ENCODE measurements at regions not wholly inside any gene's neighbourhood (a gene's known extent, or its start where the extent isn't known, plus 50 kb on each side); places are given as distances from the start of the nearest gene placed in this dataset.

- H3K4me1 ChIP-seq (ENCODE audit: control insufficient read depth in 1 of 2, insufficient read depth in 1 of 2, low read depth in 1 of 2, low read length in 1 of 2), result no peaks in the 10 kb centered on the region
- H3K27me3 ChIP-seq, result no peaks in the 10 kb centered on the region
- no peak for TF ChIP-seq CTCF (IDR thresholded peaks at IDR 0.05)
- H3K9me3 ChIP-seq, result no peaks in the 10 kb centered on the region
- H3K27ac ChIP-seq, result no peak overlapping the region
- H3K36me3 ChIP-seq, result no peaks in the 10 kb centered on the region
- H3K4me3 ChIP-seq (ENCODE audit: low read depth in 1 of 2, low read length in 1 of 2), result no peak overlapping the region
These were observed 209.4 kb downstream of the GLI2 start for GRCh38 chr2:120945091-120945490.

GRCh38 chr2:120945832-120946499, 210.3 kb downstream of the GLI2 start:
- Histone ChIP-seq H3K36me3 (no peaks in the 10 kb centered on the region), H3K4me3 (ENCODE audit: low read depth in 1 of 2, low read length in 1 of 2) (no peak overlapping the region), H3K27me3 (no peaks in the 10 kb centered on the region), H3K9me3 (no peaks in the 10 kb centered on the region), H3K27ac (no peak overlapping the region), H3K4me1 (ENCODE audit: control insufficient read depth in 1 of 2, insufficient read depth in 1 of 2, low read depth in 1 of 2, low read length in 1 of 2) (no peaks in the 10 kb centered on the region)
- TF ChIP-seq CTCF (IDR thresholded peaks at IDR 0.05), result no peak

GRCh38 chr2:120947327-120947726, 211.7 kb downstream of the GLI2 start:
- Histone ChIP-seq H3K36me3 (no peaks in the 10 kb centered on the region), H3K4me3 (ENCODE audit: low read depth in 1 of 2, low read length in 1 of 2) (no peak overlapping the region), H3K9me3 (no peaks in the 10 kb centered on the region), H3K27ac (no peak overlapping the region), H3K27me3 (no peaks in the 10 kb centered on the region), H3K4me1 (ENCODE audit: control insufficient read depth in 1 of 2, insufficient read depth in 1 of 2, low read depth in 1 of 2, low read length in 1 of 2) (no peaks in the 10 kb centered on the region)
- TF ChIP-seq CTCF (IDR thresholded peaks at IDR 0.05), result no peak

GRCh38 chr2:120947982-120948661, 212.5 kb downstream of the GLI2 start:
- no peak overlapping the region for H3K27ac ChIP-seq
- TF ChIP-seq CTCF (IDR thresholded peaks at IDR 0.05), result no peak
- H3K36me3 ChIP-seq, result no peaks in the 10 kb centered on the region
- no peaks in the 10 kb centered on the region for H3K9me3 ChIP-seq
- H3K4me1 ChIP-seq (ENCODE audit: control insufficient read depth in 1 of 2, insufficient read depth in 1 of 2, low read depth in 1 of 2, low read length in 1 of 2), result no peaks in the 10 kb centered on the region
- H3K27me3 ChIP-seq, result no peaks in the 10 kb centered on the region
- H3K4me3 ChIP-seq (ENCODE audit: low read depth in 1 of 2, low read length in 1 of 2), result no peak overlapping the region

- no peaks in the 10 kb centered on the region for H3K9me3 ChIP-seq
- no peaks in the 10 kb centered on the region for H3K4me1 ChIP-seq (ENCODE audit: control insufficient read depth in 1 of 2, insufficient read depth in 1 of 2, low read depth in 1 of 2, low read length in 1 of 2)
- no peak overlapping the region for H3K27ac ChIP-seq
- no peak overlapping the region for H3K4me3 ChIP-seq (ENCODE audit: low read depth in 1 of 2, low read length in 1 of 2)
- no peaks in the 10 kb centered on the region for H3K27me3 ChIP-seq
- TF ChIP-seq CTCF (IDR thresholded peaks at IDR 0.05), result no peak
- H3K36me3 ChIP-seq, result no peaks in the 10 kb centered on the region
These were observed 213.0 kb downstream of the GLI2 start for GRCh38 chr2:120948662-120949011.
